ENCODE measurements at regions not wholly inside any gene's neighbourhood (a gene's known extent, or its start where the extent isn't known, plus 50 kb on each side); places are given as distances from the start of the nearest gene placed in this dataset.

DNA sequence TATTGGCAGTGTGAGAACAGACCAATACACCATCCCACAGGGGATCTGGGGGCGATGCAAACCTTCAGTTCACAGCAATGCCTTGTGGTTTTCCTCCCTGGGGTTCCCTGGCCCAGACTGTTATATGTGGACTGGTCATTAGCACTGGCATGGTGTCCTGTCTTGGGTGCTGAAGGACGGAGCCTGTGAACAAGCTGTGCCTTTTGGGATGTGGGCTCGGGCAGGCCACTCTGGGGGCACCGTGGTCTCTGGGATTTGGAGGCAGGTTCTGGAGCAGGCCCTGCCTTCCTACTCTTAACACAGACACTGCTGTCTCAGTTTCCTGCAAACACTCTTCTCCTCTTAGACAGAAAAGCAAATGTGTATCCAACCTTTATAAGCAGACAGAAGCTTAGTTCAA is 93.0 kb upstream of the ADRA2C start:
- DNase-seq (ENCODE audit: low spot score) = no peak
- intact Hi-C loops (cut with DNase I) = no loop called here

DNA sequence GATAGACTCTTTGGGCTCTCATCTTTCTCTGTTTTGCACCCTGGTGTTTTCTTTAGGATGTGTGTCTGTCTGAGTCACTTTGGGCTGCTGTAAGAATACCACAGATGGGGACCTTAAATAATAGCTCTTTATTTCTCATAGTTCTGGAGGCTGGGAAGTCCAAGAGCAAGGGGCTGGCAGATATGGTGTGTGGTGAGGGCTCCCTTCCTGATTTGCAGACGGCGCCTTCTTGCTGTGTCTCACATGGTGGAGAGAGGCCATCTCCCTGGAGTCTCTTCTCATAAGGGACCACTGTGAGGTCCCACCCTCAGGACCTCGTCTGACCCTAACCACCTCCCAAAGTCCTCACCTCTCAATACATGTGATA is 93.7 kb upstream of the ADRA2C start:
- intact Hi-C loops (cut with DNase I) = no loop called here
- no peak for DNase-seq (ENCODE audit: low spot score)

DNA sequence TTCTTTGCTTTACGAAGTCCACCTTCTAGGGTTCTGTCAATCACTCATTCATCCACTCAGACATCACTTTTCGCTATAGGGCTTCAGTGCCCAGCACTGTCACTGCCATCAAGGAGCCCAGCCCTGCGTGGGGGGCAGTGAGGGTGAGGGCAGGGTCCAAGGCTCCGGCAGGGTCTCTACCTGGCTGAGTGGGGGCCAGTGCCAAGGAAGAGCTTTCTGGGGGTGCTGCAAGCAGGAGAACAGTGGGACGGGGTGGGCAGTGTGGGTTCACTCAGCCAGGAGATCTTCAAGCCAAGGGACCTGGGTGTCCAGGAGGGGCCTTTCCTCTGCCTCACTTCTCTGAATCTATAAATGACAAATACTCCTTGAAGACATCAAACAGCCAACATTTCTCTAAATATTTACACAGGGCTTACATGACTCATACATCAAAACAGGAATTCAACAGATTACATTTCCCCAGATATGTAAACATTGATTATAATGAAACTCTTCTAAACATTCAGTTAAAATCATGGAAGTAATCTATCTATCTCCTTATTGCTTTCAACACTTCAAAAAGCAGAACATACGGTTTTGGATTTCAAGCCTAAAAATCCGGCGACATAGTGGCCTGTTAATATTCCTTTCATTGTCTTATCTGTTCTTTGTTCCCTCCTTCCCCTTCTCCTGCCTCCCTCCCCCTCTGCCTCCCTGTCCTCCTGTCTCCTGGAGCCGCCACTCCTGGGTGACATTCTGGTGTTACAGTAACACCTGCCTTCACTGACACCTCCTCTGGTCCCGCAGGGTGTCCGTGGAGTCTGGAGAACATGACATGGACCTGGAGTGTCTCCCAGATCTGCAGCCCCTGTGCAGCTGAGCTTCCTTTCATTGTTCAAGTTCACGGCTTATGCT is 94.4 kb upstream of the ADRA2C start:
- DNase-seq (ENCODE audit: low spot score) = no peak
- intact Hi-C loops (cut with DNase I) = no loop called here

DNA sequence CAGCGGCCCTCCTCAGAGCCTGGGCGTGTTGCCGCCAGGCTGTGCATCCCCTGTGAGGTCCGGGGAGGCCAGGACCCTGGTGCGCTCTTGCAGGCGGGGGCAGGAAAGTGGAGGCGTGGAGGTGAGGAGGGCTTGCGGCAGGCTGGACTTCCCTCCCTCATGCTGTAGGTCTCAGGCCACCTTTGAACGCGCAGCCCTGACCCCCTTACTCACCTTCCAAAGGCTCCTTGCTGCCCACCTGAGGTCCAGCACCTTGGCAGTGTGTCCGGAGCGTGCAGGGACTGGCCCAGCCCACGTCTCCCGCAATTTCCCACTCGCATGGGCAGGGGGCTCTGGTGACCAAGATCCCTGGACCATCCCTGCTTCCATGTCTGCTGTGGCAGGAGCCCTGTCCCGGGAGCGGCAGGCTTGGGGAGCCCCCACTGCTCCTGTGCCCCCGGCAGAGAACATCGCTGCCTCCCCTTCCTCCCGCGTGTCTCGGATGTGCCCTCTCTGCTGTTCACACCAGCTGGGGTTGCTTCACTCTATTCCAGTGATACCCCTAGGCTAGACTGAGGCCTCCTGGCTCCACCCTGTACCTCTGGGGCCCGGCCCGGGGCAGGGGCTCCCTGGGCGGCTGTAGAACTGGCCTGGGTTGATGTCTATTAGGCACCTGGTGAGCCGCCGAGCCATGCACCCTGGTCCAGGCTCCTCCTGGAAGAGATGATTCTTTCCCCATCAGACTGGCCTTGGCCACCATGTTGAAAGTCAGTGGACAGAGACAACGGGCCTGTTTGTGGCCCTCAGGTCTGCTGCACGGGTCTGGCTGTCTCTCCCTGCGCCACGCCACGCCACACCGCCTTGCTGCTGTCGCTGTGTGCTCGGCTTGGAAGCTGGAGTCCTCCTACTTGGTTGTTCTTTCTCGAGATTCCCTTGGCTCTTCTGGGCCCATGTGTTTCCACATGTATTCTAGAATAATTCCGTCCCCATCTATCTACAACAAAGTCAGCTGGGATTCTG is 95.4 kb upstream of the ADRA2C start:
- no peak for DNase-seq (ENCODE audit: low spot score)
- intact Hi-C loops (cut with DNase I) = no loop called here

GRCh38 chr4:3669553-3669949 is 96.6 kb upstream of the ADRA2C start:
- intact Hi-C loops (cut with DNase I) = no loop called here
- no peak for DNase-seq (ENCODE audit: low spot score)

GRCh38 chr4:3668825-3669552 is 97.2 kb upstream of the ADRA2C start:
- intact Hi-C loops (cut with DNase I) = no loop called here
- no peak for DNase-seq (ENCODE audit: low spot score)

DNA sequence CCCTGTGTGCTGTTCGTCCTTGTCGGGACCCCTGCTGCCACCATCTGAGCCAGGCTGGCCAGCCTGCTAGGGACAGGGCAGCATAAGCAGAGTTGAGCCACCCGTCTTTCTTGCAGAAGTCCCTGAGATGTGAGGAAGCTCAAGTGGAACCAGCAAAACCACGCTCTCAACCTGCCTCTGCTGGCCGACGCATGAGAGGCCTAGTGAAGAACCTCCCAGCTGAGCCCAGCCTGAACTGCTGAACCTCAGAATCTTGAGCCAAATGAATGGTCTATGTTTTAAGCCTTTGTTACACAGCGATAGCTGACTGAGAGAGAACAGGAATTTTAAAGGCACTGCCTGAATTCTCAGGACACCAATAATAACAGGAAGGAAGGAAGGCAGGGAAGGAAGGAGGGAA is 98.9 kb upstream of the ADRA2C start:
- intact Hi-C loops (cut with DNase I) = no loop called here
- DNase-seq (ENCODE audit: low spot score) = no peak

DNA sequence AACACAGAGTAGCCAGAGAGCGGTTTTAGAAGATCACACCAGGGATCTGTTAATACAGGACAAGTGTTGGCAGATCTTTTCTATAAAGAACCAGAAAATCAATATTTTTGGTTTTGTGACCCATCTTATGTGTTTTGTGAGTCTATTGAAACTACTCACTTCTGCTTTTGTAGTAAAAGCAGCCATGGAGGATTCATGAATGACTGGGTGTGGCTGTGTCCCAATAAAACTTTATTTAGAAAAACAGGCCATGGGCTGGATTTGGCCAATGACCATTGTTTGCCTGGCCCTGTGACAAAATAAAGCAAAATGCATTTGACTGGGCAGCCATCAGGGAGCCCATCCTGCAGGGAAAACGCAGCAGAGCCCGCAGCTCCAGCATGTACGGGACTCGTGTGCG is 99.9 kb upstream of the ADRA2C start:
- intact Hi-C loops (cut with DNase I) = no loop called here
- no peak for DNase-seq (ENCODE audit: low spot score)

- no peak for DNase-seq (ENCODE audit: low spot score)
- intact Hi-C loops (cut with DNase I) = no loop called here
Observed at GRCh38 chr4:3665360-3665891, 100.8 kb upstream of the ADRA2C start.

- no peak for DNase-seq (ENCODE audit: low spot score)
- intact Hi-C loops (cut with DNase I) = no loop called here
Observed at GRCh38 chr4:3663791-3664190, 102.4 kb upstream of the ADRA2C start.

DNA sequence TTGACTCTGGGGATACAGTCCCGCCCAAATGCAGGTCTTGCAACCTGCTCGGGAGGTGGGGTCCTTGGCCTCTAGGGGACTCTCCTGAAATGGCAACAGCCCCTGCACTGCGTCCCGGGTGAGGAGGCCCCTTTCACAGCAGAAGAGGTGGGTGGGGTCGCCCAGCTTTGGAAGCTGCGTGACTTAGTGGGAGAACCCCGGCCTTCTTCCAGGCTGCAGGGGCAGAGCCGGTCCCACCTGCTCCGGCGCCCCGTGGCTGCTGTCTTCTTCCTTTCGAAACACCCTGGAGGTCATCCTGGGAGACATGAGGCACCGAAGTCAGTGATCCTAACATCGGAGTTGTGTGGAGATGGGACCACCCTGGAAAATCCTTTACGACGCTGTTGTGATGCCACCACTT is 103.7 kb upstream of the ADRA2C start:
- intact Hi-C loops (cut with DNase I) = no loop called here
- no peak for DNase-seq (ENCODE audit: low spot score)

- DNase-seq (ENCODE audit: low spot score) = no peak
- intact Hi-C loops (cut with DNase I) = no loop called here
Observed at GRCh38 chr4:3661989-3662388, 104.2 kb upstream of the ADRA2C start.

GRCh38 chr4:3660928-3661515 is 105.2 kb upstream of the ADRA2C start:
- DNase-seq (ENCODE audit: low spot score) = no peak

DNA sequence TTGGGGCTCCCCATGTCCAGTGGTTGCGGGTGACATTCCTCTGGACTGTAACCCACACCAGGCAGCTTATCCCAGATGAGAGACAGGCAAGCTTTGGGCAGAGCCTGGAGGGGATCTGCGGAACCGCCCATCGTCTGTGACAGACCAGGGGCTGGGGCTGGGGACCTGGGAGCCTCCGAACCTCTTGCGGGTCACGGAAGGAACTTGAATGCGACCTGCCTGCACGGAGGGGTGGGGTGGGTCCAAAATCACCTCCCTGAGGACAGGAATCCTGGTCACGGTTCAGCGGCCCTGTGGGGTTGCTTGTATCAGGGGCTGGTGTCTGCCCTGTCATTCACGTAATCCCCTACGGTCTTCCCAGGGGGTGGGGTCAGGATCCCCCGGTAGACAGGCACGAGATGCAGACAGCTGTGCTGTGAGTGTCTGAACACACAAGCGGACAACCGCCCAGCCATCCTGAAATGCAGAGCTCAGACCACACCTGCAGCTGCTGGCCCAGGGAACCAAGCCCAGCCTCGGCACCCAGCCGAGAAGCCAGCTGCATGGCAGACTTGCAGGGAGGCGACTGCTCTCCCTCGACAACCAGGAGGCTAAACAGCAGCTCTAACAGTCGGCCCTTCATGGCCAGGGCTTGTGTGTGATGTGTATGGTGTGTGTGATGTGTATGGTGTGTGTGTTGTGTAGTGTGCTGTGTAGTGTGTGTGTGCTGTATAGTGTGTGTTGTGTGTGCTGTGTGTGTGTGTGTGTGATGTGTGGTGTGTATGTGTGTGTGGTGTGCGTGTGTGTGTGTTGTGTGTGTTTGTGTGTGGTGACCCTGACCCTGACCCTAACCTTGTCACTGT is 105.9 kb upstream of the ADRA2C start:
- intact Hi-C loops (cut with DNase I) = no loop called here
- DNase-seq (ENCODE audit: low spot score) = no peak

More at GRCh38 chr4:3660928-3661515, 105.2 kb upstream of the ADRA2C start:
- intact Hi-C loops (cut with DNase I) = no loop called here

- no peak for DNase-seq (ENCODE audit: low spot score)
- intact Hi-C loops (cut with DNase I) = no loop called here
Observed at GRCh38 chr4:3659131-3659530, 107.1 kb upstream of the ADRA2C start.

GRCh38 chr4:3658530-3658913 is 107.7 kb upstream of the ADRA2C start:
- no peak for DNase-seq (ENCODE audit: low spot score)
- intact Hi-C loops (cut with DNase I) = no loop called here

GRCh38 chr4:3657902-3658529 is 108.2 kb upstream of the ADRA2C start:
- no peak for DNase-seq (ENCODE audit: low spot score)
- intact Hi-C loops (cut with DNase I) = no loop called here

All from cardiac septum (tissue), 1 donor.